ENCODE measurements at regions not wholly inside any gene's neighbourhood (a gene's known extent, or its start where the extent isn't known, plus 50 kb on each side); places are given as distances from the start of the nearest gene placed in this dataset.
"Not testable (repeated sequence)": the region's sequence is repeated elsewhere in the genome, so short reads cannot be mapped to it uniquely, and the experiment has no call there.

DNA sequence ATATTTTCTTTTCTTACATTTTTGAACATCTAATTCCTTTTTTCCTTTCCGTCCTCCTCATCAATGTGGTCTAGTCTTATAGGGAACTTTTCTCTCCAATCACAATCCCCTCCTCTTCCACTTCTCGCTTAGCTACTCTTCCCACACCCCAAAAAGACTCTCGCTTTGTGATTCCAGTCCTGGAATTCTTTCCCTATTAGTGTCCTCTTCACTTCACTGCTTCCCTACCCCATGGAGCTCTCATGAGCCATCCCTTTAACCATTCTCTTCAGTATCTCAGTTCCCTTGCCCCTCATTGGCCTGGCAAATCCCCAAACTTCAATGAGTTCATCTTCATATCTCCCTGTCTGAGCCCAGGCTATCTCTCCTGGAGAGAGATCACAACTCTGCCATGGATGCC, 55.3 kb upstream of the CEP85L start:
- TF ChIP-seq POLR2A (IDR thresholded peaks at IDR 0.05) (no peak), EP300 (IDR thresholded peaks at IDR 0.05) (no peak)
- TF ChIP-seq, protein P1, sequence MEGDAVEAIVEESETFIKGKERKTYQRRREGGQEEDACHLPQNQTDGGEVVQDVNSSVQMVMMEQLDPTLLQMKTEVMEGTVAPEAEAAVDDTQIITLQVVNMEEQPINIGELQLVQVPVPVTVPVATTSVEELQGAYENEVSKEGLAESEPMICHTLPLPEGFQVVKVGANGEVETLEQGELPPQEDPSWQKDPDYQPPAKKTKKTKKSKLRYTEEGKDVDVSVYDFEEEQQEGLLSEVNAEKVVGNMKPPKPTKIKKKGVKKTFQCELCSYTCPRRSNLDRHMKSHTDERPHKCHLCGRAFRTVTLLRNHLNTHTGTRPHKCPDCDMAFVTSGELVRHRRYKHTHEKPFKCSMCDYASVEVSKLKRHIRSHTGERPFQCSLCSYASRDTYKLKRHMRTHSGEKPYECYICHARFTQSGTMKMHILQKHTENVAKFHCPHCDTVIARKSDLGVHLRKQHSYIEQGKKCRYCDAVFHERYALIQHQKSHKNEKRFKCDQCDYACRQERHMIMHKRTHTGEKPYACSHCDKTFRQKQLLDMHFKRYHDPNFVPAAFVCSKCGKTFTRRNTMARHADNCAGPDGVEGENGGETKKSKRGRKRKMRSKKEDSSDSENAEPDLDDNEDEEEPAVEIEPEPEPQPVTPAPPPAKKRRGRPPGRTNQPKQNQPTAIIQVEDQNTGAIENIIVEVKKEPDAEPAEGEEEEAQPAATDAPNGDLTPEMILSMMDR (IDR thresholded peaks at IDR 0.05) = no peak
- no peaks in the 10 kb centered on the region for H3K27me3 ChIP-seq
- DNase-seq = no peak
- no peak overlapping the region for H3K27ac ChIP-seq
- H3K4me1 ChIP-seq (ENCODE audit: insufficient read depth) = peaks cover 7% of the 10 kb centered on the region
- no peaks in the 10 kb centered on the region for H3K36me3 ChIP-seq
- 93 to 96% (median 94%) methylated on average over 3 of the region's 3 CpGs for WGBS, 3 donors
- intact Hi-C loops (cut with DNase I) = loop anchor here in 2 of 4 donors (10.0 kb wide), 1 partner anchor 52 kb away; the partner anchor contains the start of gene CEP85L (in 2 of the 2)
- H3K9me3 ChIP-seq = no peaks in the 10 kb centered on the region
- no peak overlapping the region for H3K4me3 ChIP-seq

DNA sequence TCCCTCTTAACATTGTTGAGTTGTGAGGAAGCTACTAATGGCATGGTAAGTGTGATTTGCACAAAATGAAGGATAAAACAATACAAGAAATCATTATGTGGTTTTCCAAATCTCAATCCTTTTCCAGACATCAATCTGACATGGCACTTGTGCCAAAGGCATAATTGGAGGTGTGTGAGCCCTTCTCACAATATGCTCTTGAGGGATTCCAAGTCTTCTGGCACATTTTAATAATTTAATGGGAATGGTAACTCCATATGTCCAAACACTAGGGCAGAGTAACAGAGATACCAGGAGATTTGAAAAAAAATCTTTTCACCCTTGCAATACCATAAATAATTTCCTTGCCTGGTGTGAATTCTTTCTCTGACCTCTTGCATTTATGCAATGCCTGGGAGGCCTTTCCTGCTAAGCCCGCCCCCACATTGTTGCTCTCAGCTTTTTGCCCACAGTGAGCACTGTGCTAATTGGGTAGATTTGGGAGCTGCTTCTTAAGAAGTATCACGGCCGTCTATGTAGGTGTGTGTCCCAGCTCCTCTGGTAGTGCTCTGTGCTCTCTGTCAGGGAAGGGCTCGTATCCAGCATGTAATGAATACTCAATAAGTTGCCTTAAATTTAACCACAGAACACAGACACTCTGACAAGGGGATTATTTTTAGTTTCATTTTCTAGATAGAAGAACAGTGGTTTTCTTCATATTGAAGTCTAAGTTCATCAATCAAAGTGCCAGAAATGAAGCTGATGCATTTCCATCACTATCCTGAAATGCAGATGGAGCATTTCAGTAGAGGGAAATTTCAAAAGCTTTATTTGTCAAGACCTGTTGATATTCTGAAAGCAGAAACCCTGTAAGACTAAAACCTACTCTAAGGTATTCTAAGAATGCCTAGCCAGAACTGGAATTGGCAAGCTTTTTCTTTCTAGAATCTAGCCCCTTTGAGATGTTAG, 54.4 kb upstream of the CEP85L start:
- 2 to 15% (median 6%) methylated on average over 4 of the region's 4 CpGs for WGBS, 3 donors
- peak in 1 of 5 donors; percentile 28 for DNase-seq
- no peaks in the 10 kb centered on the region for H3K36me3 ChIP-seq
- no peaks in the 10 kb centered on the region for H3K9me3 ChIP-seq
- no peak overlapping the region for H3K27ac ChIP-seq
- intact Hi-C loops (cut with DNase I) = loop anchor here in 2 of 4 donors (10.0 kb wide), 1 partner anchor 51 kb away; the partner anchor contains the start of gene CEP85L (in 2 of the 2)
- TF ChIP-seq EP300 (IDR thresholded peaks at IDR 0.05) (no peak), POLR2A (IDR thresholded peaks at IDR 0.05) (no peak)
- TF ChIP-seq, protein P1 (IDR thresholded peaks at IDR 0.05) = no peak
- H3K4me1 ChIP-seq (ENCODE audit: insufficient read depth) = peaks cover 7% of the 10 kb centered on the region
- H3K27me3 ChIP-seq = no peaks in the 10 kb centered on the region
- H3K4me3 ChIP-seq = no peak overlapping the region

DNA sequence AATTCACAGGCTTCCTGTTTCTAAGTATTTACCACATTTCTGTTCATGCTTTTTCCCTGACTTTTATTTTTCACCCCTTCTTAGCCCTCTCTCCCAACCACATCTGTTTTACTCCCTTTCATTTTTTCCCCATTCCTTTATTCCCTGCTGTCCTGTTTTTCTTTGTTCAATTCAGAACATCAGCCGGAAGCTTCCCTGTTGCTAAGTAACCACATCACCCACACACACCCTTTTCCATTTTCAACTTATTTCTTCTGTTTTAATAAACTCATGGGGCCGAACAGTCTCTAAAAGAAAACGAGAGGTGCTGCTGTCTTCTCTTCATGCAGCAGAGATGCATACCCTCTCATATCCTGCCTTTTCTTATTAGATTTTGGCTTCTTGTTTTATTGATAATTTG, 53.5 kb upstream of the CEP85L start:
- peaks cover 6% of the 10 kb centered on the region for H3K4me1 ChIP-seq (ENCODE audit: insufficient read depth)
- DNase-seq = no peak
- no peaks in the 10 kb centered on the region for H3K9me3 ChIP-seq
- intact Hi-C loops (cut with DNase I) = loop anchor here in 2 of 4 donors (10.0 kb wide), 1 partner anchor 50 kb away; the partner anchor contains the start of gene CEP85L (in 2 of the 2)
- WGBS, 3 donors = 25 to 31% (median 28%) methylated on average over 3 of the region's 3 CpGs
- TF ChIP-seq, protein P1 (IDR thresholded peaks at IDR 0.05) = no peak
- TF ChIP-seq POLR2A (IDR thresholded peaks at IDR 0.05) (no peak), EP300 (IDR thresholded peaks at IDR 0.05) (no peak)
- H3K27me3 ChIP-seq = no peaks in the 10 kb centered on the region
- H3K4me3 ChIP-seq = no peak overlapping the region
- no peaks in the 10 kb centered on the region for H3K36me3 ChIP-seq
- H3K27ac ChIP-seq = no peak overlapping the region

DNA sequence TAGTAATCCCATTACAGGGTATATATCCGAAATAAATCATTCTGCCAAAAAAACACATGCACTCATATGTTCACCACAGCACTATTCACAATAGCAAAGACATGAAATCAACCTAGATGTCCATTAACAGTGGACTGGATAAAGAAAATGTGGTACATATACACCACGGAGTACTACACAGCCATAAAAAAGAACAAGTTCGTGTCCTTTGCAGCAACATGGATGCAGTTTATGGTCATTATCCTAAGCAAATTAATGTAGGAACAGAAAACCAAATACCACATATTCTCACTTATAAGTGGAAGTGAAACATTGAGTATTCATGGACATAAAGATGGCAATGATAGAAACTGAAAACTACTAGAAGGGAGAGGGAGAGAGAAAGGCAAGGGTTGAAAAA, 49.9 kb upstream of the CEP85L start:
- intact Hi-C loops (cut with DNase I) = loop anchor here in 2 of 4 donors (10.0 kb wide), 1 partner anchor 46 kb away; the partner anchor contains the start of gene CEP85L (in 2 of the 2)

More for the DNA sequence above, 49.9 kb upstream of the CEP85L start:
- not testable (repeated sequence) for H3K27me3 ChIP-seq; DNase-seq; H3K9me3 ChIP-seq; H3K4me1 ChIP-seq (ENCODE audit: insufficient read depth); H3K27ac ChIP-seq; H3K4me3 ChIP-seq; H3K36me3 ChIP-seq
- WGBS, 3 donors = 91 to 96% (median 93%) methylated on average over 3 of the region's 3 CpGs

Data from ovary (tissue), 7 donors.